ENCODE measurements at regions not wholly inside any gene's neighbourhood (a gene's known extent, or its start where the extent isn't known, plus 50 kb on each side); places are given as distances from the start of the nearest gene placed in this dataset.

DNA sequence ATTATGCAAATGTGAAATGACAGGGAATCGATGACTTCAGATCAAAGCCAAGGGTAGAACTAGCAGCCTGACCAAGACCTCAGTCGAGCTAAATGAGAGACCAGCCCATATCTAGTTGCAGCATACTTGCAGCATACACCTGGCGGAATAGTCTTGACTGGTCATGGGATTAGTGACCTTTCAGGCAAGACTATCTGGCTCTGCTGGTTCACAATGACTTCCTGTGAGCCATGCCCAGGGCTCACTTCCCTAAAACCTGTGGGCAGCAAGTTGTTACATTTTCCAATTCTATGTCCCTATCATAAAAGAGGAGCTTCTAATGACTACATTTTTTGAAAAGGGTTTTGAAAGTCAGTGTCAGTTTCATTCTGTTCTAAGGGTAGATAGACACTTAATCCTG, 1624.9 kb upstream of the CELF4 start:
- TF ChIP-seq TCF7 (IDR thresholded peaks at IDR 0.05; ENCODE audit: borderline replicate concordance) (no peak), EZH2 (IDR thresholded peaks at IDR 0.05; ENCODE audit: borderline replicate concordance, control insufficient read depth, low read depth, low read length) (no peak), KAT2A (conservative IDR thresholded peaks at IDR 0.05; ENCODE audit: control insufficient read depth, low read depth, low read length) (no peak), STAT1 (conservative IDR thresholded peaks at IDR 0.05) (no peak), TAF1 (IDR thresholded peaks at IDR 0.05; ENCODE audit: borderline replicate concordance, low read depth, low read length) (no peak), POLR2A (IDR thresholded peaks at IDR 0.05; ENCODE audit: low read depth, low read length) (no peak), CEBPB (IDR thresholded peaks at IDR 0.05; ENCODE audit: borderline replicate concordance in 1 of 2, low read depth in 2 of 2, low read length in 2 of 2) (no peak)
- TF ChIP-seq, protein P1, sequence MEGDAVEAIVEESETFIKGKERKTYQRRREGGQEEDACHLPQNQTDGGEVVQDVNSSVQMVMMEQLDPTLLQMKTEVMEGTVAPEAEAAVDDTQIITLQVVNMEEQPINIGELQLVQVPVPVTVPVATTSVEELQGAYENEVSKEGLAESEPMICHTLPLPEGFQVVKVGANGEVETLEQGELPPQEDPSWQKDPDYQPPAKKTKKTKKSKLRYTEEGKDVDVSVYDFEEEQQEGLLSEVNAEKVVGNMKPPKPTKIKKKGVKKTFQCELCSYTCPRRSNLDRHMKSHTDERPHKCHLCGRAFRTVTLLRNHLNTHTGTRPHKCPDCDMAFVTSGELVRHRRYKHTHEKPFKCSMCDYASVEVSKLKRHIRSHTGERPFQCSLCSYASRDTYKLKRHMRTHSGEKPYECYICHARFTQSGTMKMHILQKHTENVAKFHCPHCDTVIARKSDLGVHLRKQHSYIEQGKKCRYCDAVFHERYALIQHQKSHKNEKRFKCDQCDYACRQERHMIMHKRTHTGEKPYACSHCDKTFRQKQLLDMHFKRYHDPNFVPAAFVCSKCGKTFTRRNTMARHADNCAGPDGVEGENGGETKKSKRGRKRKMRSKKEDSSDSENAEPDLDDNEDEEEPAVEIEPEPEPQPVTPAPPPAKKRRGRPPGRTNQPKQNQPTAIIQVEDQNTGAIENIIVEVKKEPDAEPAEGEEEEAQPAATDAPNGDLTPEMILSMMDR (IDR thresholded peaks at IDR 0.05 in 2 of 3, conservative IDR thresholded peaks at IDR 0.05 in 1 of 3; ENCODE audit: control insufficient read depth in 2 of 3, extremely low read depth in 1 of 3, insufficient read depth in 1 of 3, low read depth in 3 of 3, low read length in 3 of 3), result no peak

All from GM12878 (cell line).